Fibroblast of mammary gland (primary cell): ENCODE measurements at regions not wholly inside any gene's neighbourhood (a gene's known extent, or its start where the extent isn't known, plus 50 kb on each side); places are given as distances from the start of the nearest gene placed in this dataset.

Source experiments
- DNase-seq: peaks from one replicate; pipeline ENCODE4 v3.0.0-alpha.2; 2010; ENCODE audit warnings: low read depth
- H3K4me3 ChIP-seq: 2 replicates; pipeline ENCODE4 v1.5.1; 2011; ENCODE audit warnings: low read depth, mild to moderate bottlenecking, low read length, moderate library complexity; ENCODE audit not compliant: control insufficient read depth
- CTCF ChIP-seq: conservative IDR thresholded peaks from 2 replicates; pipeline ENCODE4 v1.5.1; 2011; ENCODE audit warnings: low read depth, low read length, inconsistent platforms; ENCODE audit not compliant: control insufficient read depth, insufficient read depth

- H3K4me3 ChIP-seq, result no peak overlapping the region
- TF ChIP-seq CTCF, result no peak
- DNase-seq, result no peak
Measured at GRCh38 chr3:124512881-124513609, 217.2 kb upstream of the UMPS start.

GRCh38 chr3:124513610-124513997 lies 216.6 kb upstream of the UMPS start:
- H3K4me3 ChIP-seq, result no peak overlapping the region
- TF ChIP-seq CTCF, result no peak
- DNase-seq, result no peak

- DNase-seq, result no peak
Measured at GRCh38 chr3:124514683-124515082, 215.6 kb upstream of the UMPS start.

GRCh38 chr3:124516333-124516732 lies 213.9 kb upstream of the UMPS start:
- H3K4me3 ChIP-seq, result no peak overlapping the region
- no peak for DNase-seq
- no peak for TF ChIP-seq CTCF

More at GRCh38 chr3:124514683-124515082, 215.6 kb upstream of the UMPS start:
- TF ChIP-seq CTCF, result no peak
- H3K4me3 ChIP-seq, result no peak overlapping the region

- no peak overlapping the region for H3K4me3 ChIP-seq
- TF ChIP-seq CTCF, result no peak
- no peak for DNase-seq
Measured at GRCh38 chr3:124517306-124517705, 212.9 kb upstream of the UMPS start.

GRCh38 chr3:124518350-124518749 lies 211.9 kb upstream of the UMPS start:
- H3K4me3 ChIP-seq, result no peak overlapping the region
- no peak for TF ChIP-seq CTCF
- DNase-seq, result no peak

GRCh38 chr3:124519591-124520194 lies 210.6 kb upstream of the UMPS start:
- no peak for DNase-seq
- no peak overlapping the region for H3K4me3 ChIP-seq
- TF ChIP-seq CTCF, result no peak
